ENCODE measurements at regions not wholly inside any gene's neighbourhood (a gene's known extent, or its start where the extent isn't known, plus 50 kb on each side); places are given as distances from the start of the nearest gene placed in this dataset.
"Not testable (repeated sequence)": the region's sequence is repeated elsewhere in the genome, so short reads cannot be mapped to it uniquely, and the experiment has no call there.

- 44 to 46% methylated on average over 3 of the region's 3 CpGs for WGBS, 2 experiments (ENCODE audit: low coverage in 1 of 2, low lambda C conversion rate in 2 of 2, missing lambda C conversion rate in 2 of 2)
- no peaks in the 10 kb centered on the region for H3K4me1 ChIP-seq (ENCODE audit: insufficient read depth)
Measured at GRCh38 chr12:124091835-124092234, 118.8 kb downstream of the ZNF664 start.

DNA sequence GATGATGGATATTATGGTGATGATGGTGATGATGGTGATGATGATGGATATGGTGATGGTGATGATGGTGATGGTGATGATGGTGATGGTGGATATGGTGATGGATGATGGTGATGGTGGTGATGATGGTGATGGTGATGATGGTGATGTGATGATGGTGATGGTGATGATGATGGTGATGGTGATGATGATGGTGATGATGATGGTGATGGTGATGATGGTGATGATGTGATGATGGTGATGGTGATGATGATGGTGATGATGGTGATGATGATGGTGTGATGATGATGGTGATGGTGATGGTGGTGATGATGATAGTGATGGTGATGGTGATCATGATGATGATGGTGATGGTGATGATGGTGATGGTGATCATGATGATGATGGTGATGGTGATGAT, 119.5 kb downstream of the ZNF664 start:
- H3K9me2 ChIP-seq (ENCODE audit: insufficient read depth); H3K36me3 ChIP-seq (ENCODE audit: low read depth); H3K4me1 ChIP-seq (ENCODE audit: insufficient read depth); in situ Hi-C loops (cut with MboI); H3K4me2 ChIP-seq (ENCODE audit: unreplicated experiment); H3K4me3 ChIP-seq; H3K27me3 ChIP-seq (replicated peaks; ENCODE audit: insufficient read depth); H4K20me1 ChIP-seq (ENCODE audit: insufficient read depth); H3K27ac ChIP-seq; H3K9me3 ChIP-seq (ENCODE audit: low read depth); DNase-seq; H3K9ac ChIP-seq; H3K79me2 ChIP-seq (ENCODE audit: insufficient read depth); H3F3A ChIP-seq (ENCODE audit: insufficient read depth); H2AFZ ChIP-seq: not testable (repeated sequence)

More at GRCh38 chr12:124091835-124092234, 118.8 kb downstream of the ZNF664 start:
- no peak for TF ChIP-seq EZH2 (IDR thresholded peaks at IDR 0.05; ENCODE audit: insufficient read depth, poor library complexity, severe bottlenecking)
- no peak for TF ChIP-seq EZH2phosphoT487 (IDR thresholded peaks at IDR 0.05; ENCODE audit: insufficient read depth, low read depth)
- Histone ChIP-seq H3K79me2 (ENCODE audit: insufficient read depth) (no peaks in the 10 kb centered on the region), H3K9ac (no peak overlapping the region), H3K4me3 (no peak overlapping the region), H2AFZ (no peak overlapping the region), H3F3A (ENCODE audit: insufficient read depth) (no peaks in the 10 kb centered on the region), H3K36me3 (ENCODE audit: low read depth) (no peaks in the 10 kb centered on the region), H3K27me3 (replicated peaks; ENCODE audit: insufficient read depth) (peaks cover 6% of the 10 kb centered on the region; the same call in 1 of the 2 replicates), H3K4me2 (ENCODE audit: unreplicated experiment) (no peak overlapping the region), H3K9me3 (ENCODE audit: low read depth) (no peaks in the 10 kb centered on the region), H3K27ac (no peak overlapping the region), H4K20me1 (ENCODE audit: insufficient read depth) (no peaks in the 10 kb centered on the region), H3K9me2 (ENCODE audit: insufficient read depth) (no peaks in the 10 kb centered on the region)
- in situ Hi-C loops (cut with MboI), result no loop called here
- DNase-seq, result no peak

- H3K4me1 ChIP-seq (ENCODE audit: insufficient read depth), result no peaks in the 10 kb centered on the region
- no peaks in the 10 kb centered on the region for H3K9me2 ChIP-seq (ENCODE audit: insufficient read depth)
- no peaks in the 10 kb centered on the region for H3K9me3 ChIP-seq (ENCODE audit: low read depth)
- no peaks in the 10 kb centered on the region for H3K79me2 ChIP-seq (ENCODE audit: insufficient read depth)
- no peak overlapping the region for H3K4me2 ChIP-seq (ENCODE audit: unreplicated experiment)
- DNase-seq, result no peak
- TF ChIP-seq EZH2 (IDR thresholded peaks at IDR 0.05; ENCODE audit: insufficient read depth, poor library complexity, severe bottlenecking), result no peak
- TF ChIP-seq EZH2phosphoT487 (IDR thresholded peaks at IDR 0.05; ENCODE audit: insufficient read depth, low read depth), result no peak
- H4K20me1 ChIP-seq (ENCODE audit: insufficient read depth), result no peaks in the 10 kb centered on the region
- H2AFZ ChIP-seq, result no peak overlapping the region
- no peaks in the 10 kb centered on the region for H3F3A ChIP-seq (ENCODE audit: insufficient read depth)
- H3K9ac ChIP-seq, result no peak overlapping the region
- H3K36me3 ChIP-seq (ENCODE audit: low read depth), result no peaks in the 10 kb centered on the region
- H3K27me3 ChIP-seq (replicated peaks; ENCODE audit: insufficient read depth), result peaks cover 16% of the 10 kb centered on the region; the same call in 1 of the 2 replicates
- H3K27ac ChIP-seq, result no peak overlapping the region
- in situ Hi-C loops (cut with MboI), result no loop called here
- no peak overlapping the region for H3K4me3 ChIP-seq
Measured at GRCh38 chr12:124093297-124093696, 120.3 kb downstream of the ZNF664 start.

- H3K4me1 ChIP-seq (ENCODE audit: insufficient read depth), result no peaks in the 10 kb centered on the region
- H3K79me2 ChIP-seq (ENCODE audit: insufficient read depth), result no peaks in the 10 kb centered on the region
- H3K27me3 ChIP-seq (replicated peaks; ENCODE audit: insufficient read depth), result peaks cover 23% of the 10 kb centered on the region; the same call in 1 of the 2 replicates
- H3K4me3 ChIP-seq, result no peak overlapping the region
- no peak overlapping the region for H3K4me2 ChIP-seq (ENCODE audit: unreplicated experiment)
- H3K36me3 ChIP-seq (ENCODE audit: low read depth), result no peaks in the 10 kb centered on the region
- H3K9ac ChIP-seq, result no peak overlapping the region
- no peaks in the 10 kb centered on the region for H4K20me1 ChIP-seq (ENCODE audit: insufficient read depth)
- no peaks in the 10 kb centered on the region for H3K9me2 ChIP-seq (ENCODE audit: insufficient read depth)
- no peak for TF ChIP-seq EZH2phosphoT487 (IDR thresholded peaks at IDR 0.05; ENCODE audit: insufficient read depth, low read depth)
- no peak overlapping the region for H2AFZ ChIP-seq
- no peak overlapping the region for H3K27ac ChIP-seq
- in situ Hi-C loops (cut with MboI), result no loop called here
- no peaks in the 10 kb centered on the region for H3F3A ChIP-seq (ENCODE audit: insufficient read depth)
- DNase-seq, result no peak
- 87 to 100% methylated on average over 4 of the region's 4 CpGs for WGBS, 2 experiments (ENCODE audit: low coverage in 1 of 2, low lambda C conversion rate in 2 of 2, missing lambda C conversion rate in 2 of 2)
- no peaks in the 10 kb centered on the region for H3K9me3 ChIP-seq (ENCODE audit: low read depth)
Measured at GRCh38 chr12:124094188-124094587, 121.2 kb downstream of the ZNF664 start.

DNA sequence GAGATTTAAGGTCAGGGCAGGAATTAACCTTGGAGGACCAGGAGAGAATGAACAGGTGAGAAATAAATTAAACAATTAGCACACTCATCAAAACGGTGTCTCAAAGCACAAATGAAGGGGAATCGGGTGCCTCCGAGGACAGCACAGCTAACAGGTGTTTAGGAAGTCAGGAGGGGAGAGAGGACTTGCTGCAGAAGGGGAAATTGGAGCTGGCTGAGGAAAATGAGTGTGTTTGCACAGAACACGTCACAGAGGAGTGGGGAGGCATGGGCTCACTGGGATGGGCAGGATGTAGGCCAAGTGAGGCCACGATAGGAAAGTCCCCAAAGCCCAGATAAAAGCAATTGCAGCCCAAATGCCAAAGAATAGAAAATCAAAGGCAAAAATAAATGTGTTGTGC, 121.7 kb downstream of the ZNF664 start:
- H3K27ac ChIP-seq, result no peak overlapping the region
- in situ Hi-C loops (cut with MboI), result no loop called here
- H3K4me2 ChIP-seq (ENCODE audit: unreplicated experiment), result no peak overlapping the region
- no peaks in the 10 kb centered on the region for H3K4me1 ChIP-seq (ENCODE audit: insufficient read depth)
- no peak overlapping the region for H3K9ac ChIP-seq
- H4K20me1 ChIP-seq (ENCODE audit: insufficient read depth), result no peaks in the 10 kb centered on the region
- no peak for DNase-seq
- peaks cover 23% of the 10 kb centered on the region; the same call in 1 of the 2 replicates for H3K27me3 ChIP-seq (replicated peaks; ENCODE audit: insufficient read depth)
- H3K36me3 ChIP-seq (ENCODE audit: low read depth), result no peaks in the 10 kb centered on the region
- no peak overlapping the region for H2AFZ ChIP-seq
- H3K9me3 ChIP-seq (ENCODE audit: low read depth), result no peaks in the 10 kb centered on the region
- H3K4me3 ChIP-seq, result no peak overlapping the region
- TF ChIP-seq EZH2phosphoT487 (IDR thresholded peaks at IDR 0.05; ENCODE audit: insufficient read depth, low read depth), result no peak
- no peak for TF ChIP-seq EZH2 (IDR thresholded peaks at IDR 0.05; ENCODE audit: insufficient read depth, poor library complexity, severe bottlenecking)
- no peaks in the 10 kb centered on the region for H3K9me2 ChIP-seq (ENCODE audit: insufficient read depth)
- WGBS, 2 experiments (ENCODE audit: low coverage in 1 of 2, low lambda C conversion rate in 2 of 2, missing lambda C conversion rate in 2 of 2), result 52% methylated on average over 5 of the region's 5 CpGs
- no peaks in the 10 kb centered on the region for H3K79me2 ChIP-seq (ENCODE audit: insufficient read depth)
- no peaks in the 10 kb centered on the region for H3F3A ChIP-seq (ENCODE audit: insufficient read depth)

Measured in GM23248 (cell line).